ENCODE measurements at regions not wholly inside any gene's neighbourhood (a gene's known extent, or its start where the extent isn't known, plus 50 kb on each side); places are given as distances from the start of the nearest gene placed in this dataset.

DNA sequence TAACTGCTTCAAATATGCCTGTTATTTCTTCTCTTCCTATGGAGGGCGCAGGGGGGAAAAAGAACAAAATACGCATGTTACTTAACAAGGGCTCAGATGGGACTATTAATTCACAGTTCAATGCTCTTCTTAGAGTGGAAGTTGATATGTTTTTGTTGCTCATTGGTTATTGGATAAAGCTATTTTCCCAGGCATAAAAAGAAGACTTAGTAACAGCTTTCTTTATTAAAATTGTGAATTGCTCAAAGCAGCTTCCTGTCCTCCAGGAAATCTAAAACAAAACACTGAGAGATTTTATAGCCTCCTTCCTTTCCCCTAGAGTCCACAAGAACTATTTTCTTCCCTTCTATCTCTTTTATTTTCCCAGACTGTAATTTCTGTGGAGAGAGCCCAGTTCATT, 180.8 kb downstream of the SH3BP4 start:
- Histone ChIP-seq H3K4me2 (ENCODE audit: low read length) (no peak overlapping the region), H4K20me1 (ENCODE audit: control insufficient read depth, insufficient read depth, low read depth, low read length) (no peaks in the 10 kb centered on the region), H3K4me1 (ENCODE audit: control insufficient read depth, low read length) (no peaks in the 10 kb centered on the region), H3K27me3 (ENCODE audit: control insufficient read depth, low read length) (no peaks in the 10 kb centered on the region), H3F3A (ENCODE audit: control insufficient read depth, insufficient read depth) (no peaks in the 10 kb centered on the region), H3K36me3 (ENCODE audit: control insufficient read depth, low read length) (no peaks in the 10 kb centered on the region), H3K9me3 (ENCODE audit: control insufficient read depth, insufficient read depth, low read length) (no peaks in the 10 kb centered on the region), H3K4me3 (ENCODE audit: low read length) (no peak overlapping the region), H3K9me2 (replicated peaks; ENCODE audit: control insufficient read depth, low read length) (no peaks in the 10 kb centered on the region), H3K27ac (ENCODE audit: low read depth, low read length) (no peak overlapping the region), H3K79me2 (ENCODE audit: control insufficient read depth, low read length) (no peaks in the 10 kb centered on the region)
- TF ChIP-seq, protein P1, sequence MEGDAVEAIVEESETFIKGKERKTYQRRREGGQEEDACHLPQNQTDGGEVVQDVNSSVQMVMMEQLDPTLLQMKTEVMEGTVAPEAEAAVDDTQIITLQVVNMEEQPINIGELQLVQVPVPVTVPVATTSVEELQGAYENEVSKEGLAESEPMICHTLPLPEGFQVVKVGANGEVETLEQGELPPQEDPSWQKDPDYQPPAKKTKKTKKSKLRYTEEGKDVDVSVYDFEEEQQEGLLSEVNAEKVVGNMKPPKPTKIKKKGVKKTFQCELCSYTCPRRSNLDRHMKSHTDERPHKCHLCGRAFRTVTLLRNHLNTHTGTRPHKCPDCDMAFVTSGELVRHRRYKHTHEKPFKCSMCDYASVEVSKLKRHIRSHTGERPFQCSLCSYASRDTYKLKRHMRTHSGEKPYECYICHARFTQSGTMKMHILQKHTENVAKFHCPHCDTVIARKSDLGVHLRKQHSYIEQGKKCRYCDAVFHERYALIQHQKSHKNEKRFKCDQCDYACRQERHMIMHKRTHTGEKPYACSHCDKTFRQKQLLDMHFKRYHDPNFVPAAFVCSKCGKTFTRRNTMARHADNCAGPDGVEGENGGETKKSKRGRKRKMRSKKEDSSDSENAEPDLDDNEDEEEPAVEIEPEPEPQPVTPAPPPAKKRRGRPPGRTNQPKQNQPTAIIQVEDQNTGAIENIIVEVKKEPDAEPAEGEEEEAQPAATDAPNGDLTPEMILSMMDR (IDR thresholded peaks at IDR 0.05; ENCODE audit: low read depth, low read length, poor library complexity, severe bottlenecking), result no peak
- no peak for TF ChIP-seq EZH2phosphoT487 (IDR thresholded peaks at IDR 0.05; ENCODE audit: borderline replicate concordance, low read length)

DNA sequence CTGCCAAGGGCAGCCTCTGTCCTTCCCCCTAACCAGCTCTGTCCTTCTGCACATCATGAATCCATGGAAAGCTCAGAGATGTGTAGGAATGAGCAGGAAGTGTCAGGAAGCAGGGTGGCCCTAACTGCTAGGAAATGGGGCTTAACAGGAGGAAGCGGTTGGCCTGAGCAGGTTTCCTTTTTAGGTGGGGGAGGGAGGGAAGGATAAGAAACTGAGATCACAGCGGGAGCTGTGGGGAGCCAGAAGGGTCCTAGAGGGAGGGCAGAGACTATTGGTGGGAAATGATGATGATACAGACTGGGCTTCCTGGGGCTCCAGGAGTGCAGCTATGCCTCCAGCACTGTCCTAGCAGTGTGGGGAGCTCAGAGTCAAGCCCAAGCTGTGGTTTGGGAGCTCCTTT, 182.0 kb downstream of the SH3BP4 start:
- no peaks in the 10 kb centered on the region for H4K20me1 ChIP-seq (ENCODE audit: control insufficient read depth, insufficient read depth, low read depth, low read length)
- H3K9me2 ChIP-seq (replicated peaks; ENCODE audit: control insufficient read depth, low read length), result no peaks in the 10 kb centered on the region
- H3K79me2 ChIP-seq (ENCODE audit: control insufficient read depth, low read length), result no peaks in the 10 kb centered on the region
- no peaks in the 10 kb centered on the region for H3K27me3 ChIP-seq (ENCODE audit: control insufficient read depth, low read length)
- no peaks in the 10 kb centered on the region for H3K9me3 ChIP-seq (ENCODE audit: control insufficient read depth, insufficient read depth, low read length)
- no peak overlapping the region for H3K27ac ChIP-seq (ENCODE audit: low read depth, low read length)
- H3K4me2 ChIP-seq (ENCODE audit: low read length), result no peak overlapping the region
- H3K4me1 ChIP-seq (ENCODE audit: control insufficient read depth, low read length), result no peaks in the 10 kb centered on the region
- no peak overlapping the region for H3K4me3 ChIP-seq (ENCODE audit: low read length)
- H3K36me3 ChIP-seq (ENCODE audit: control insufficient read depth, low read length), result no peaks in the 10 kb centered on the region
- no peaks in the 10 kb centered on the region for H3F3A ChIP-seq (ENCODE audit: control insufficient read depth, insufficient read depth)
- TF ChIP-seq, protein P1 (IDR thresholded peaks at IDR 0.05; ENCODE audit: low read depth, low read length, poor library complexity, severe bottlenecking), result no peak
- no peak for TF ChIP-seq EZH2phosphoT487 (IDR thresholded peaks at IDR 0.05; ENCODE audit: borderline replicate concordance, low read length)

DNA sequence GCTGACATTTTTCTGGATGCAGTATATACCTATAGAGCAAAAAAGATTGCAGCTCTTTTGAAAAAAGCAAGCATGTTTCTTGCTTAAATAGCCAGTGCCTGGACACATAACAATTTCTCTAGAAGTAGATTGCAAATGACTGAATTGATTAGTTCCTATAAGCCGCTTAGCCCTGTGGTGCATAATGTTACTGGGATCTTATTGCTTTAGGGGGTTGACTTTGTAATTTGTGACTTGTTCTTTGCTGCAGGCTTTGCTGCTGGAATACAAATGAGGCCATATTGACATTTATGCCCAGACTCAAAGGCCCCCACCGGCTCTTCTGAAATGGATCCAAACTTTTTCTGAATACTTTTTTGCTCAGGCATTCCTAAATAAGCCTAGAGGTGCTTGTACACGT, 182.6 kb downstream of the SH3BP4 start:
- Histone ChIP-seq H3F3A (ENCODE audit: control insufficient read depth, insufficient read depth) (no peaks in the 10 kb centered on the region), H4K20me1 (ENCODE audit: control insufficient read depth, insufficient read depth, low read depth, low read length) (no peaks in the 10 kb centered on the region), H3K4me2 (ENCODE audit: low read length) (no peak overlapping the region), H3K9me3 (ENCODE audit: control insufficient read depth, insufficient read depth, low read length) (no peaks in the 10 kb centered on the region), H3K27me3 (ENCODE audit: control insufficient read depth, low read length) (no peaks in the 10 kb centered on the region), H3K27ac (ENCODE audit: low read depth, low read length) (no peak overlapping the region), H3K36me3 (ENCODE audit: control insufficient read depth, low read length) (no peaks in the 10 kb centered on the region), H3K9me2 (replicated peaks; ENCODE audit: control insufficient read depth, low read length) (no peaks in the 10 kb centered on the region), H3K79me2 (ENCODE audit: control insufficient read depth, low read length) (no peaks in the 10 kb centered on the region), H3K4me3 (ENCODE audit: low read length) (no peak overlapping the region), H3K4me1 (ENCODE audit: control insufficient read depth, low read length) (no peaks in the 10 kb centered on the region)
- TF ChIP-seq, protein P1 (IDR thresholded peaks at IDR 0.05; ENCODE audit: low read depth, low read length, poor library complexity, severe bottlenecking), result no peak
- no peak for TF ChIP-seq EZH2phosphoT487 (IDR thresholded peaks at IDR 0.05; ENCODE audit: borderline replicate concordance, low read length)

Data from DOHH2 (cell line).